LNCAP (cell line): ENCODE measurements at regions not wholly inside any gene's neighbourhood (a gene's known extent, or its start where the extent isn't known, plus 50 kb on each side); places are given as distances from the start of the nearest gene placed in this dataset.

Experiments
- TF ChIP-seq, protein P1 (sequence below): fragments of 450-650 bp; IDR thresholded peaks from 2 replicates; pipeline ENCODE4 v1.5.1; 2017; ENCODE audit warnings: mild to moderate bottlenecking

DNA sequence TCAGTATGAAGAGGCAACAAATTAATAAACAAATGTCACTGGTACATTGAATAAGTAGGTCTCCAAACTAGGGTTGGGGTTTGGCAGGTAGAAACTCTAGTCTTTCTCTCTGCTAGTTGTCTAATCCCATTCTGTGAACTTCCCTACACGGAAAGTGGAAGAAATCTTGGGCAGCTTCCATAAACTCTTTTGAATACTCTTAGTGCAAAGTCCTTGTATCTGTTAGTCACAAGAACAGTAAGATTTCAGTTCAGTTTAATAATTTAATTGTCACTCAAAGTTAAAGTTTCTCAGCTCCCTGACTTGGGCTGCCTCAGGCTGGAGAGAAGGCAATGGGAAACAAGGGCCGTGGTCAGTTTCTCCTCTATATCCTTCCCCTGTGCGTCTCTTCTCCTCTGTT is 135.4 kb upstream of the MDM1 start:
- TF ChIP-seq, protein P1, sequence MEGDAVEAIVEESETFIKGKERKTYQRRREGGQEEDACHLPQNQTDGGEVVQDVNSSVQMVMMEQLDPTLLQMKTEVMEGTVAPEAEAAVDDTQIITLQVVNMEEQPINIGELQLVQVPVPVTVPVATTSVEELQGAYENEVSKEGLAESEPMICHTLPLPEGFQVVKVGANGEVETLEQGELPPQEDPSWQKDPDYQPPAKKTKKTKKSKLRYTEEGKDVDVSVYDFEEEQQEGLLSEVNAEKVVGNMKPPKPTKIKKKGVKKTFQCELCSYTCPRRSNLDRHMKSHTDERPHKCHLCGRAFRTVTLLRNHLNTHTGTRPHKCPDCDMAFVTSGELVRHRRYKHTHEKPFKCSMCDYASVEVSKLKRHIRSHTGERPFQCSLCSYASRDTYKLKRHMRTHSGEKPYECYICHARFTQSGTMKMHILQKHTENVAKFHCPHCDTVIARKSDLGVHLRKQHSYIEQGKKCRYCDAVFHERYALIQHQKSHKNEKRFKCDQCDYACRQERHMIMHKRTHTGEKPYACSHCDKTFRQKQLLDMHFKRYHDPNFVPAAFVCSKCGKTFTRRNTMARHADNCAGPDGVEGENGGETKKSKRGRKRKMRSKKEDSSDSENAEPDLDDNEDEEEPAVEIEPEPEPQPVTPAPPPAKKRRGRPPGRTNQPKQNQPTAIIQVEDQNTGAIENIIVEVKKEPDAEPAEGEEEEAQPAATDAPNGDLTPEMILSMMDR, result no peak

DNA sequence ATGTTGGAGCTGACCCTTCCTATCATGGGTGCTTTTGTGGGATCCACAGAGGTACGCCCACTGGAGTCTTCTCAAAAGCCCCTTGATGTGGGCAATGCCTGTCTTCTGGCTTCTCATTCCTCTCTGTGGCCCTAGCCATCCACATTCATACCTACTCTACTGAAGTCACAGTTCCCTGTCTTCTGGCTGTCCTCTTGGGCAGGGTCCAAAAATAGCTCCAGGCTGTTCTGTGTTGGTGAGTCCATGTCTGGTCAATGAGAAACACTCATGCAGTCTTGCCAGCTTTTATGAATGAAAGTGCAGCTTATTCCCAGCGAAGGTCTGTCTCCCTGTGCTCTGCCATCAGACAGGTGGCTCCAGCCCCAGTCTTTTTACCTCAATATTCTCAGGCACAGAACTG is 135.9 kb upstream of the MDM1 start:
- TF ChIP-seq, protein P1, result no peak

- TF ChIP-seq, protein P1, result no peak
Observed at GRCh38 chr12:68469113-68469512, 137.0 kb upstream of the MDM1 start.

- TF ChIP-seq, protein P1, result no peak
Observed at GRCh38 chr12:68470664-68471328, 138.6 kb upstream of the MDM1 start.

- TF ChIP-seq, protein P1, result no peak
Observed at GRCh38 chr12:68474467-68475204, 136.1 kb upstream of the RAP1B start.

GRCh38 chr12:68476794-68477193 is 133.9 kb upstream of the RAP1B start:
- TF ChIP-seq, protein P1, result no peak

DNA sequence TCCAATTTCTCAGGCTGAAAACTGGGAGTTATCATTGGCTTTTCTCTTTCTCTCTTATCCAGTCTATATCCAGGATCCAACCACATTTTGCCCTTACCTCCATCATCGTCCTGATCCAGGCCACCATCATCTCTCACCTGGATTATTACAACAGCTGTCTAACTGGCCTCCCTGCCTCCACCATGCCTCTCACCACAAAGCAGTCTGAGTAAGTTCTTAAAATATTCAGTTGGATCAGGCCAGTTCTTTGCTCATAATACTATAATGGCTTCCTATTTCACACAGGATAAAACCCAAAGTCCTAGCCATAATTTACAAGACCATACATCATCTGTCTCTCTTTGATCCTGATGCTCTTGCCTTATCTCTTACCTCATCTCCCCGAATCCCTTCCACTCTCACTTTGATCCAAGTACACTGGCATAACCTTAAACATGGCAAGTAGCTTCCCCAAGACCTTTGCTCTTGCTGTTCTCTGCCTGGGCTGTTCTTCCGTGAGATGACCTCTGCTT is 133.4 kb upstream of the RAP1B start:
- TF ChIP-seq, protein P1, result no peak
